Testis (tissue), 2 donors: ENCODE measurements at regions not wholly inside any gene's neighbourhood (a gene's known extent, or its start where the extent isn't known, plus 50 kb on each side); places are given as distances from the start of the nearest gene placed in this dataset.

Experiments
- DNase-seq: peaks from one replicate; pipeline ENCODE4 v3.0.0-alpha.2; 2019
- H3K27ac ChIP-seq, 2 donors: fragments of 200-600 bp; sonication (generic); one replicate each; pipeline ENCODE4 v1.5.1; 2019
- H3K27me3 ChIP-seq: fragments of 200-600 bp; sonication (generic); one replicate; pipeline ENCODE4 v1.5.1; 2019
- H3K36me3 ChIP-seq: fragments of 200-600 bp; sonication (generic); one replicate; pipeline ENCODE4 v1.5.1; 2017; ENCODE audit warnings: low read depth; ENCODE audit errors: missing control alignments
- H3K4me1 ChIP-seq: fragments of 200-600 bp; sonication (generic); one replicate; pipeline ENCODE4 v1.5.1; 2019
- H3K4me3 ChIP-seq, 2 donors: fragments of 200-600 bp; sonication (generic); one replicate each; pipeline ENCODE4 v1.5.1; 2017 to 2019
- H3K9me3 ChIP-seq: fragments of 200-600 bp; sonication (generic); one replicate; pipeline ENCODE4 v1.5.1; 2017
- CTCF ChIP-seq, 3 experiments: fragments of 450-650 bp in 2 of 3; fragments of 200-600 bp in 1 of 3; sonication (generic) in 1 of 3; IDR thresholded peaks; one replicate each; pipeline ENCODE4 v1.5.1; 2016 to 2019; ENCODE audit warnings: antibody characterized with exemption in 3 of 3, mild to moderate bottlenecking in 2 of 3, moderate library complexity in 1 of 3
- POLR2A ChIP-seq: fragments of 450-650 bp; IDR thresholded peaks from one replicate; pipeline ENCODE4 v1.6.1; 2017; ENCODE audit warnings: antibody characterized with exemption, mild to moderate bottlenecking, moderate library complexity
- WGBS, 2 donors: methylation state at CpG; one replicate each; pipeline ENCODE4 v1.1.5; 2018; 5-methylcytosine and 5-hydroxymethylcytosine counted together
- intact Hi-C: fragments of 100-400 bp; cut with DNase I; formaldehyde crosslinking; loops from one replicate; pipeline ENCODE4 v1.15.1; 2023; ENCODE audit warnings: low total_unique reads

GRCh38 chr5:87899208-87899661 lies 369.4 kb downstream of the TMEM161B start:
- no peak for DNase-seq
- H3K27me3 ChIP-seq = no peaks in the 10 kb centered on the region
- WGBS, 2 donors = 45 to 50% methylated on average over 4 of the region's 4 CpGs
- no peaks in the 10 kb centered on the region for H3K9me3 ChIP-seq
- no peaks in the 10 kb centered on the region for H3K4me1 ChIP-seq
- no peaks in the 10 kb centered on the region for H3K36me3 ChIP-seq
- no peak overlapping the region for H3K4me3 ChIP-seq
- intact Hi-C loops = no loop called here
- TF ChIP-seq POLR2A (no peak), CTCF (IDR thresholded peaks at IDR 0.05) (no peak)
- no peak overlapping the region for H3K27ac ChIP-seq

- H3K27ac ChIP-seq = no peak overlapping the region
- no peaks in the 10 kb centered on the region for H3K36me3 ChIP-seq
- no peak for DNase-seq
- intact Hi-C loops = no loop called here
- no peaks in the 10 kb centered on the region for H3K4me1 ChIP-seq
- WGBS, 2 donors = 73 to 79% methylated on average over 6 of the region's 6 CpGs
- no peaks in the 10 kb centered on the region for H3K27me3 ChIP-seq
- TF ChIP-seq POLR2A = no peak
- TF ChIP-seq CTCF (IDR thresholded peaks at IDR 0.05) = no peak
- no peak overlapping the region for H3K4me3 ChIP-seq
- no peaks in the 10 kb centered on the region for H3K9me3 ChIP-seq
Observed at GRCh38 chr5:87898574-87898973, 370.1 kb downstream of the TMEM161B start.

GRCh38 chr5:87888139-87888538 lies 380.5 kb downstream of the TMEM161B start:
- Histone ChIP-seq H3K9me3 (no peaks in the 10 kb centered on the region), H3K27me3 (peaks cover 5% of the 10 kb centered on the region), H3K4me3 (no peak overlapping the region), H3K4me1 (no peaks in the 10 kb centered on the region), H3K27ac (no peak overlapping the region), H3K36me3 (no peaks in the 10 kb centered on the region)
- WGBS, 2 donors = 60 to 88% methylated on average over 2 of the region's 2 CpGs
- TF ChIP-seq CTCF (IDR thresholded peaks at IDR 0.05) = no peak
- TF ChIP-seq POLR2A = no peak
- no peak for DNase-seq
- intact Hi-C loops = no loop called here

GRCh38 chr5:87887247-87887646 lies 381.4 kb downstream of the TMEM161B start:
- no peak for TF ChIP-seq POLR2A
- TF ChIP-seq CTCF (IDR thresholded peaks at IDR 0.05) = no peak
- Histone ChIP-seq H3K27me3 (peaks cover 5% of the 10 kb centered on the region), H3K9me3 (no peaks in the 10 kb centered on the region), H3K4me3 (no peak overlapping the region), H3K27ac (no peak overlapping the region), H3K36me3 (no peaks in the 10 kb centered on the region), H3K4me1 (no peaks in the 10 kb centered on the region)
- no peak for DNase-seq
- intact Hi-C loops = no loop called here
- 77 to 79% methylated on average over 2 of the region's 2 CpGs for WGBS, 2 donors

GRCh38 chr5:87886164-87886563 lies 382.5 kb downstream of the TMEM161B start:
- no peak for TF ChIP-seq POLR2A
- 15 to 23% methylated on average over 1 of the region's 1 CpG for WGBS, 2 donors
- no peaks in the 10 kb centered on the region for H3K9me3 ChIP-seq
- H3K27me3 ChIP-seq = peaks cover 5% of the 10 kb centered on the region
- no peak overlapping the region for H3K4me3 ChIP-seq
- no peak for DNase-seq
- no peak overlapping the region for H3K27ac ChIP-seq
- intact Hi-C loops = no loop called here
- H3K36me3 ChIP-seq = no peaks in the 10 kb centered on the region
- H3K4me1 ChIP-seq = no peaks in the 10 kb centered on the region
